Astrocyte of the cerebellum (primary cell): ENCODE measurements at regions not wholly inside any gene's neighbourhood (a gene's known extent, or its start where the extent isn't known, plus 50 kb on each side); places are given as distances from the start of the nearest gene placed in this dataset.

Source experiments
- DNase-seq: peaks from one replicate; pipeline ENCODE4 v3.0.0-alpha.2; 2011; ENCODE audit warnings: low read depth
- H3K4me3 ChIP-seq: 2 replicates; pipeline ENCODE4 v1.5.1; 2011; ENCODE audit warnings: mild to moderate bottlenecking, low read depth, low read length, moderate library complexity
- CTCF ChIP-seq: IDR thresholded peaks from 2 replicates; pipeline ENCODE4 v1.5.1; 2012; ENCODE audit warnings: low read length, low read depth, moderate library complexity, mild to moderate bottlenecking; ENCODE audit errors: missing control alignments
- in situ Hi-C: cut with HindIII; loops from 2 replicates; pipeline ENCODE4 v1.10.0; 2017; ENCODE audit warnings: low sequenced_read_pairs

GRCh38 chr12:11946161-11946560, 124.6 kb upstream of the BCL2L14 start:
- no peak overlapping the region for H3K4me3 ChIP-seq
- no peak for TF ChIP-seq CTCF
- DNase-seq, result no peak
- in situ Hi-C loops, result loop anchor here (5.0 kb wide), 1 partner anchor 39 kb away; no protein-coding TSS in a partner anchor

- TF ChIP-seq CTCF, result no peak
- no peak overlapping the region for H3K4me3 ChIP-seq
- no peak for DNase-seq
- in situ Hi-C loops, result loop anchor here (5.0 kb wide), 1 partner anchor 40 kb away; no protein-coding TSS in a partner anchor
These were observed 123.5 kb upstream of the BCL2L14 start for GRCh38 chr12:11947213-11947612.

GRCh38 chr12:11949738-11950411, 120.9 kb upstream of the BCL2L14 start:
- no peak for DNase-seq
- in situ Hi-C loops, result loop anchor here (5.0 kb wide), 1 partner anchor 43 kb away; no protein-coding TSS in a partner anchor
- no peak overlapping the region for H3K4me3 ChIP-seq
- TF ChIP-seq CTCF, result no peak

GRCh38 chr12:11951209-11951608, 119.5 kb upstream of the BCL2L14 start:
- DNase-seq, result no peak
- no peak for TF ChIP-seq CTCF
- in situ Hi-C loops, result no loop called here
- H3K4me3 ChIP-seq, result no peak overlapping the region

- in situ Hi-C loops, result no loop called here
- H3K4me3 ChIP-seq, result no peak overlapping the region
- no peak for TF ChIP-seq CTCF
- no peak for DNase-seq
These were observed 117.2 kb upstream of the BCL2L14 start for GRCh38 chr12:11953523-11953922.

- in situ Hi-C loops, result no loop called here
- no peak for DNase-seq
- no peak overlapping the region for H3K4me3 ChIP-seq
- TF ChIP-seq CTCF, result no peak
These were observed 116.6 kb upstream of the BCL2L14 start for GRCh38 chr12:11954181-11954580.
